Endothelial cell of umbilical vein (primary cell): ENCODE measurements at regions not wholly inside any gene's neighbourhood (a gene's known extent, or its start where the extent isn't known, plus 50 kb on each side); places are given as distances from the start of the nearest gene placed in this dataset.

Experiments
- BruUV-seq: library from RNA; stranded (reverse); fragments of 400-500 nt; replicated peaks from 2 replicates; lab custom pipeline; 2021; lab: Mats Ljungman, UMichigan
- CTCF ChIA-PET: fragments of 300-600, 350-600 bp; sonication (Branson Sonifier 250); formaldehyde crosslinking; loops from one replicate; lab custom pipeline; 2021; ENCODE audit warnings: antibody characterized with exemption, inconsistent platforms; lab: Charles Lee
- POLR2A ChIA-PET: fragments of 300-600, 350-600 bp; sonication (Branson Sonifier 250); formaldehyde crosslinking; loops from one replicate; lab custom pipeline; 2021; ENCODE audit warnings: antibody characterized with exemption, inconsistent platforms; lab: Charles Lee
- DNase-seq: peaks from one replicate; pipeline ENCODE4 v3.0.0-alpha.2; 2011; ENCODE audit warnings: low read depth, low spot score
- FAIRE-seq: peaks from 2 replicates; lab custom pipeline; 2011; peaks lifted over from hg19 to GRCh38; lab: Jason Lieb, UNC
- H2AFZ ChIP-seq: 2 replicates; pipeline ENCODE4 v1.6.0; 2012; ENCODE audit warnings: low read depth, low read length, control low read depth, inconsistent platforms
- H3K27ac ChIP-seq: 2 replicates; pipeline ENCODE4 v1.5.1; 2011; ENCODE audit warnings: low read depth, mild to moderate bottlenecking, control low read depth, low read length, moderate library complexity; ENCODE audit not compliant: insufficient read depth
- H3K27me3 ChIP-seq, 2 experiments: 2 replicates each; pipeline versions ENCODE4 v1.6.0 to v1.6.1; 2011; ENCODE audit warnings: low read length in 2 of 2, mixed read lengths in 1 of 2; ENCODE audit not compliant: control insufficient read depth in 2 of 2, insufficient read depth in 2 of 2
- H3K36me3 ChIP-seq, 2 experiments: 2 replicates in 1 of 2; 3 replicates in 1 of 2; pipeline ENCODE4 v1.5.1; 2011; ENCODE audit warnings: low read length in 2 of 2, mild to moderate bottlenecking in 1 of 2, moderate library complexity in 1 of 2; ENCODE audit not compliant: control insufficient read depth in 2 of 2, insufficient read depth in 2 of 2; ENCODE audit errors: extremely low read depth in 1 of 2
- H3K4me1 ChIP-seq: 3 replicates; pipeline ENCODE4 v1.5.1; 2011; ENCODE audit warnings: mild to moderate bottlenecking, low read length; ENCODE audit not compliant: control insufficient read depth, insufficient read depth; ENCODE audit errors: extremely low read depth
- H3K4me2 ChIP-seq: 2 replicates; pipeline ENCODE4 v1.6.1; 2011; ENCODE audit warnings: low read length, control low read depth, mixed read lengths; ENCODE audit not compliant: insufficient read depth
- H3K4me3 ChIP-seq, 3 experiments: fragments of 200-600 bp in 1 of 3; sonication (generic), shearing (Covaris generic) in 1 of 3; replicated peaks in 1 of 3; 2 replicates each; pipeline ENCODE4 v1.5.1; 2011 to 2016; ENCODE audit warnings: control low read depth in 3 of 3, low read length in 3 of 3, mild to moderate bottlenecking in 2 of 3, inconsistent platforms in 1 of 3, low read depth in 1 of 3, moderate library complexity in 1 of 3; ENCODE audit not compliant: insufficient read depth in 1 of 3
- H3K79me2 ChIP-seq: 2 replicates; pipeline ENCODE4 v1.6.0; 2012; ENCODE audit warnings: low read length, inconsistent platforms; ENCODE audit not compliant: control insufficient read depth, insufficient read depth
- H3K9ac ChIP-seq: replicated peaks from 2 replicates; pipeline ENCODE3; 2011; ENCODE audit warnings: low read length, control low read depth; ENCODE audit not compliant: insufficient read depth; ENCODE audit errors: extremely low read depth
- H3K9me1 ChIP-seq: replicated peaks from 3 replicates; pipeline ENCODE4 v1.6.0; 2011; ENCODE audit warnings: mild to moderate bottlenecking, low read length; ENCODE audit not compliant: control insufficient read depth, insufficient read depth; ENCODE audit errors: extremely low read depth
- H3K9me3 ChIP-seq: replicated peaks from 2 replicates; pipeline ENCODE4 v1.5.1; 2012; ENCODE audit warnings: low read length, inconsistent platforms; ENCODE audit not compliant: control insufficient read depth, insufficient read depth
- H4K20me1 ChIP-seq: replicated peaks from 2 replicates; pipeline ENCODE3; 2011; ENCODE audit warnings: mild to moderate bottlenecking, low read length; ENCODE audit not compliant: control insufficient read depth, insufficient read depth; ENCODE audit errors: extremely low read depth
- CTCF ChIP-seq, 2 donors: IDR thresholded peaks; 1 replicate in 1 of 2; 2 replicates in 1 of 2; pipeline ENCODE4 v1.5.1; 2011; ENCODE audit warnings: low read length in 2 of 2, mild to moderate bottlenecking in 2 of 2, moderate library complexity in 2 of 2, control low read depth in 1 of 2, inconsistent platforms in 1 of 2, low read depth in 1 of 2; ENCODE audit not compliant: insufficient read depth in 1 of 2; ENCODE audit errors: extremely low read depth in 1 of 2
- EZH2 ChIP-seq: IDR thresholded peaks from 2 replicates; pipeline ENCODE4 v1.6.1; 2012; ENCODE audit warnings: borderline replicate concordance, low read depth, mild to moderate bottlenecking, moderate library complexity, low read length, inconsistent platforms; ENCODE audit not compliant: severe bottlenecking
- FOS ChIP-seq: IDR thresholded peaks from 2 replicates; pipeline ENCODE4 v1.6.1; 2011; ENCODE audit warnings: mild to moderate bottlenecking, low read length, moderate library complexity, borderline replicate concordance; ENCODE audit not compliant: insufficient read depth
- GATA2 ChIP-seq: IDR thresholded peaks from 2 replicates; pipeline ENCODE4 v1.7.0; 2011; ENCODE audit warnings: low read depth, mild to moderate bottlenecking, moderate library complexity, mixed read lengths, low read length; ENCODE audit not compliant: insufficient read length, insufficient read depth
- JUN ChIP-seq: IDR thresholded peaks from 2 replicates; pipeline ENCODE4 v1.6.1; 2011; ENCODE audit warnings: borderline replicate concordance, low read depth; ENCODE audit not compliant: insufficient read length, insufficient read depth
- MAX ChIP-seq: IDR thresholded peaks from 2 replicates; pipeline ENCODE4 v1.6.1; 2011; ENCODE audit not compliant: insufficient read depth, insufficient read length
- MYC ChIP-seq: IDR thresholded peaks from one replicate; pipeline ENCODE4 v1.6.1; 2011; ENCODE audit warnings: mild to moderate bottlenecking, low read depth, low read length
- POLR2A ChIP-seq: IDR thresholded peaks from 2 replicates; pipeline ENCODE4 v1.6.1; 2012; ENCODE audit warnings: low read depth, mild to moderate bottlenecking, control low read depth, low read length
- POLR2AphosphoS5 ChIP-seq: IDR thresholded peaks from 2 replicates; pipeline ENCODE4 v1.6.1; 2012; ENCODE audit warnings: low read depth, mild to moderate bottlenecking, control low read depth, low read length, moderate library complexity; ENCODE audit not compliant: insufficient read depth
- dilution Hi-C: fragments of 300-500 bp; cut with MboI; formaldehyde crosslinking; loops from one replicate; pipeline ENCODE4 v1.15.0; 2019; ENCODE audit warnings: low sequenced_read_pairs; ENCODE audit not compliant: extremely low pct_ligation_motif_present
- intact Hi-C: fragments of 100-400 bp; cut with micrococcal nuclease; formaldehyde crosslinking; loops from one replicate; pipeline ENCODE4 v1.10.0; 2022

- no peak for FAIRE-seq
- intact Hi-C loops: no loop called here
- CTCF ChIA-PET: no interaction called here
Observed at GRCh38 chr1:213568929-213569815, 418.6 kb upstream of the PROX1 start.

More at GRCh38 chr1:213568929-213569815, 418.6 kb upstream of the PROX1 start:
- dilution Hi-C loops: no loop called here
- POLR2A ChIA-PET: no interaction called here
- peaks cover 2 to 6% of the 10 kb centered on the region in 2 experiments for H3K27me3 ChIP-seq
- H3K9me1 ChIP-seq: no peaks in the 10 kb centered on the region
- H3K4me2 ChIP-seq: no peak overlapping the region
- no peaks in the 10 kb centered on the region for H3K4me1 ChIP-seq
- no peak overlapping the region for H3K9ac ChIP-seq
- TF ChIP-seq GATA2: no peak
- no peak for TF ChIP-seq CTCF (IDR thresholded peaks at IDR 0.05; ENCODE audit: extremely low read depth in 1 of 2, insufficient read depth in 1 of 2, low read depth in 1 of 2, low read length in 2 of 2)
- no peak for TF ChIP-seq FOS
- no peak for TF ChIP-seq POLR2AphosphoS5
- no peak for TF ChIP-seq EZH2
- TF ChIP-seq JUN: no peak
- no peak for TF ChIP-seq POLR2A
- TF ChIP-seq MAX: no peak
- no peak for TF ChIP-seq MYC
- BruUV-seq: no TSS peak
- H3K36me3 ChIP-seq: no peaks in the 10 kb centered on the region
- no peaks in the 10 kb centered on the region for H3K9me3 ChIP-seq
- H4K20me1 ChIP-seq: no peaks in the 10 kb centered on the region
- H2AFZ ChIP-seq: no peak overlapping the region
- H3K79me2 ChIP-seq: no peaks in the 10 kb centered on the region
- no peak overlapping the region for H3K27ac ChIP-seq
- no peak for DNase-seq
- H3K4me3 ChIP-seq: no peak overlapping the region
